ENCODE measurements at regions not wholly inside any gene's neighbourhood (a gene's known extent, or its start where the extent isn't known, plus 50 kb on each side); places are given as distances from the start of the nearest gene placed in this dataset.

DNA sequence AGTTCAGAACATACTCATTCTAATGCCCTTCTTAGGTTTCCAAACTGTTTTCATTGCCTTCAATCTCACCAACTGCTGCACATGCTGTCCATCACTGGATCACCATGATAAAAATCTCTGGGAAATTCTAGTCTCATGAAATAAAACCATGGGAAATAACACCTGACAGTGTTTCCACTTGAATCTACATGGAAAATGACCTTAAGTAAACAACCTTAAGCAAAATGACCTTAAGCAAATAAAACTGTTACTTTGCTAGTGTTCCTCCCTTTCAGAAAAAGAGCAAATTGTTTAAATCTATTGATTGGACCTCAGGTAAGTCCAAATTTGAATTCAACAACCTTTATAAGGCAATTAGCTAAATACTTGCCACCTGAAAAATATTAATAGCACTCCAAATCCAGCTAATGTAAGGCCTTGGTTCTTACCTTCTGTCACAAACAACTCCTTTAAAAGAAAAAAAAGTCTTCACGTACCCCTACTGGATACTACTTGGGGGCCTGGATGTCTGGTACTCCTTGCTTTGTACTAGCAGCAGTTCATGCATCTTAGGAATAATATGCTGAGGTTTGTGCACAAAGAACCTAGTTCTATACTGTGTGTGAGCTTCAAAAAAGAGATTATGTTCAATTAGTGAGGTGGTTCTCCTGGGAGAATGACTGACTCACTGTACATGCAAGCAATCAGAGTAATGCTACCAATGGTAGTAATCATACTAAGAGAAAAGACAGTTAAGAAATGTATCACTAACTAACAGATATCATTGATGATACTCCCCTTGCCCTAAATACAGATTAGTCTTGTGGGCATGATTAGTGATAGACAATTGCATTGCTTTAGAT, 630.4 kb downstream of the PSAT1 start:
- TF ChIP-seq, protein P1, sequence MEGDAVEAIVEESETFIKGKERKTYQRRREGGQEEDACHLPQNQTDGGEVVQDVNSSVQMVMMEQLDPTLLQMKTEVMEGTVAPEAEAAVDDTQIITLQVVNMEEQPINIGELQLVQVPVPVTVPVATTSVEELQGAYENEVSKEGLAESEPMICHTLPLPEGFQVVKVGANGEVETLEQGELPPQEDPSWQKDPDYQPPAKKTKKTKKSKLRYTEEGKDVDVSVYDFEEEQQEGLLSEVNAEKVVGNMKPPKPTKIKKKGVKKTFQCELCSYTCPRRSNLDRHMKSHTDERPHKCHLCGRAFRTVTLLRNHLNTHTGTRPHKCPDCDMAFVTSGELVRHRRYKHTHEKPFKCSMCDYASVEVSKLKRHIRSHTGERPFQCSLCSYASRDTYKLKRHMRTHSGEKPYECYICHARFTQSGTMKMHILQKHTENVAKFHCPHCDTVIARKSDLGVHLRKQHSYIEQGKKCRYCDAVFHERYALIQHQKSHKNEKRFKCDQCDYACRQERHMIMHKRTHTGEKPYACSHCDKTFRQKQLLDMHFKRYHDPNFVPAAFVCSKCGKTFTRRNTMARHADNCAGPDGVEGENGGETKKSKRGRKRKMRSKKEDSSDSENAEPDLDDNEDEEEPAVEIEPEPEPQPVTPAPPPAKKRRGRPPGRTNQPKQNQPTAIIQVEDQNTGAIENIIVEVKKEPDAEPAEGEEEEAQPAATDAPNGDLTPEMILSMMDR (IDR thresholded peaks at IDR 0.05) = no peak
- TF ChIP-seq POLR2A (IDR thresholded peaks at IDR 0.05) = no peak

Data from uterus (tissue), 2 donors.